B cell (primary cell): ENCODE measurements at regions not wholly inside any gene's neighbourhood (a gene's known extent, or its start where the extent isn't known, plus 50 kb on each side); places are given as distances from the start of the nearest gene placed in this dataset.

Experiments used
- CTCF ChIP-seq: fragments of 200-600 bp; IDR thresholded peaks from one replicate; pipeline ENCODE4 v1.8.0; 2022; ENCODE audit warnings: antibody characterized with exemption, mild to moderate bottlenecking
- EZH2 ChIP-seq: IDR thresholded peaks from 2 replicates; pipeline ENCODE4 v1.6.1; 2012; ENCODE audit warnings: borderline replicate concordance, low read depth, mild to moderate bottlenecking, moderate library complexity, low read length; ENCODE audit not compliant: insufficient read depth, poor library complexity, severe bottlenecking

GRCh38 chr13:103187721-103188156, 121.5 kb upstream of the SLC10A2 start:
- TF ChIP-seq CTCF, result no peak
- no peak for TF ChIP-seq EZH2
